NCI-H2081 treated with DMSO at 0.1 percent for 48 hours (cell line): ENCODE measurements at regions not wholly inside any gene's neighbourhood (a gene's known extent, or its start where the extent isn't known, plus 50 kb on each side); places are given as distances from the start of the nearest gene placed in this dataset.
A peak's percentile ranks its signal among the peaks of the same experiment; 100 is the strongest.
"Not testable (repeated sequence)": the region's sequence is repeated elsewhere in the genome, so short reads cannot be mapped to it uniquely, and the experiment has no call there.

Source experiments
- DNase-seq: peaks from one replicate; lab custom pipeline; 2025; lab: John Stamatoyannopoulos, UW

DNA sequence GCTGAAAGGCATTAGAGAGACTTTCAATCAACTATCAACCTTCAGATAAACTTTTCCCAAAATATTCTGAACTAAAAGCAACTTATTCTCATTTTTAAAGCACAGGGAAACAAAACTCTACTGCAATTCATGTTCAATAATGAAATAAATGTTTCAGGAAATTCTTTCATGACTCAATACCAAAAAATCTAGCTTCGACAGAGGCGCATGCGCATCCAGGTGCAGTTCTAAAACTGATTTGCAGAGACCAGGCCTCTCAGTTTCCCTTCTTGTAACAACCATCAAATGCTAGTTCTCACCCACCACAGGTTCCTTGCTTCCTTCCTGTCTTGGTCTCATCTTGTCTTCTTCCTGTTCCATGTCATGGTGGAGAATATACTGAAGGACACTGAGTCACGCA is 55.3 kb upstream of the NRBF2 start:
- no peak for DNase-seq

DNA sequence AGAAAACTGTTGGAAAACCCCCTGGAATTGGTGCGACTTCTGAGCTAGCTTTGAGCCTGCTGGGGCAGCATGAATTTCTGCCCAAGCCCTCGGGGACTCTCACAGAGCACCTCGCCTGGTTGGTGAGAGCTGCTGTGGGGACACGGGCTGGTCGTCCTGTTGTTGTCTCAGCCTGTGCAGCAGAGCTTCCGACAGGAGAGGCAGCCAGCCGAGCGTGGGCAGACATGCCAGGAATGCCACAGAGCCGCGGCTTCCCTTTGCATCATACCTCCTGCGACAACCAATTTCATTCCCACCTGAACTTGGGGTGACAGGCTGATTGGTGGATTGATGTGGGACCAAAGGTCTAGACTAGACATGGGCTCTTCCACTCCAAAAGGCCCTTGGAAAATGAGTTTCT is 60.2 kb upstream of the NRBF2 start:
- no peak for DNase-seq

DNA sequence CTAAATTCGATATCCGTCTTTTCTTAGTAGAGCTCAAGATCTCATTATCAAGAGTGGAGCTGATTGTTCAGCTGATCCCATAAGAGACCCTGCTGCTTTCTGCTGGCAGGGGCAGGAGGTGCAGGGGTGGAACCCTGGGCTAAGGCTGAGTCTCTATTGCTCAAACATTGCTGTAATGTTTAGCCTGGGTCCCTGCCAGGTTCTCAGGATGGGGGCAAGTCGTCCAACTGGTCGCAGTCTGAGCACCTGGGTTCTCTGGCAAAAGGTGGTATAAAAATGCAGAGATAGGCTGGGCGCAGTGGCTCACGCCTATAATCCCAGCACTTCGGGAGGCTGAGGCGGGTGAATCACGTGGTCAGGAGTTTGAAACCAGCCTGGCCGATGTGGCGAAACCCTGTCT is 62.0 kb upstream of the NRBF2 start:
- DNase-seq = peak; percentile 37

DNA sequence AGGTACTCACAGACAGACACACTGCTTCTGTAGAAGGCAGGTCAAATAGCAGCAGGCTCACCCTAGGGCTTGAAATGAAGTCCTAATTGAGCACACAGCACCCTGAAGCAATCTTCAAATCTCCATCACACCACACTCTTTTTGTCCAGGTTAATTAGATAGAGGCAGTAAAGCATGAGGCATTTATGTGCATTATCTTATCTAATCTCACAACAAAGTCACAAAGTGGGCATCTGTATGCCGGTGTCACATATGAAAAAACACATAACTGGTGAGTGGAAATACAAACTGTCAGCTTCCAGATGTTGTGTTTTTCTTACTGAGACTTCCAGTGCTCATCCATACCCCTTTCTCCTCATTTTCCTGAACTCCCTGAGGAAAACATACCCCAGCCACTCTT is 63.8 kb upstream of the NRBF2 start:
- no peak for DNase-seq

DNA sequence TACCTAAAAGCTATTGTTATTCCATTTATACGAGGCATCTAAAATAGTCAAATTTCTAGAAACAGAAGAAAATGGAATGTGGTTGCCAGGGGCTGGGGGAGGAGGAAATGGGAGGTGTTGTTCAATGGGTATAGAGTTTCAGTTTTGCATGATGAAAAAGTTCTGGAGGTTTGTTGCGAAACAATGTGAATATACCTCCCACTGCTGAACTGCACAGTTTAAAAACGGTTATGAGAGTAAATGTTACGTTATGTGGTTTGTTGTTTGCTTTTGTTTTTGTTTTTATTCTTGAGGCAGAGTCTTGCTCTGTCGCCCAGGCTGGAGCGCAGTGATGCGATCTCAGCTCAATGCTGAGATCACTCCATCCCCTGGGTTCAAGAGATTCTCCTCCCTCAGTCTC is 64.9 kb upstream of the NRBF2 start:
- no peak for DNase-seq

DNA sequence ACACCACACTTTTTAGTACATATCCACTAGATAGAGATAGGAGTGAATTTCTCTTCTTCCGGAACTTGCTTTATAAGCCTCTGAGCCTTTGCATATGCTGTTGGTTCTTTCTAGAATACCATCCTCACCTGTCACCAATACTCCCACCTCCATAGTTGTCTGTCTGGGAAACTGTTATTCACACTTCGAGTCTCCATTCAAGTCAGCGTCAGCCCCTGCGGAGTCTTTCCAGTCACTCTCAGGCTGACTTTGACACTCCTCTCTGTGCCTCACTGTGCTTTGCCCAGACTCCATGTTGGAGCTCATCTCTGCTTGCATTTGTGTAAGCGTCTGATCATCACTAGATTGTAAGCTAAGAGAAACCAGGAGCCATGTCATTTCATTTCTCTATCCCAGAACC is 66.5 kb upstream of the NRBF2 start:
- no peak for DNase-seq

DNA sequence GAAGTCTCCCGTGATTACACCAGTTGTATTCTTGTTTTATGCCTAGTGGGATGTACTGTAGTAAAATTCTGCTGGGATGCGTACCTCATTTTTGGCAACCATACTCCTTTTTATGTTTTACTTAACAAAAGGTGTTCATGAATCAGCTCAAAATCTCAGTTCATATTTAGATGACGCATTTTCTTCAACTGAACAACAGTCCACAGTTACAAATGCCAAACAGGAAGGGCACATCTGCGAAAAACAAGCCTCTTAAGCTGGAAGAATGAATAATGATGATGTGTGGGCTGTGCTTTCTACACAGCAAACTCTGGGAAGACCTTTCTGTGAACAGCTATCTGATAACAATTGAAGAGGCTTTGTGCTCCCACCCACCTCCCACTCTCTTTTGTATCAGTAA is 68.4 kb upstream of the NRBF2 start:
- DNase-seq = no peak

DNA sequence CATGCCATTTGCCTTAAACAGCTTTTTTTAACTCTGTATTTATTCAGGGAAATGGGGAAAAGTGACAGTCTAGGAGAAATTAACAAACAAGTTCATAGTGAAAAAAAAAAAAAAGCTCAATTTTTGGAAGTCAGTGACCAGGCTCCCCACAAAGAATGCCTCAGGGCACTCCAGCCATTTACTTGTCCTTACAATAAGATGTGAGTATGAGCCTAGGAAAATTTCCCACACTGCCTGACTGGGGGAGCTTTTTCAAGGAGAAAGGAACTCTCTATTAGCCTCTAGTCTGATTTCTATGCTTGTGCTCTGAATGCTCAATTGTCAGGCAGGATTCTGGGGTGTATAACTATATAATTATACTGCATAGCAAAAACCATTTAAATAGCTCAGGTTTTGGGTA is 74.9 kb upstream of the NRBF2 start:
- DNase-seq = no peak

DNA sequence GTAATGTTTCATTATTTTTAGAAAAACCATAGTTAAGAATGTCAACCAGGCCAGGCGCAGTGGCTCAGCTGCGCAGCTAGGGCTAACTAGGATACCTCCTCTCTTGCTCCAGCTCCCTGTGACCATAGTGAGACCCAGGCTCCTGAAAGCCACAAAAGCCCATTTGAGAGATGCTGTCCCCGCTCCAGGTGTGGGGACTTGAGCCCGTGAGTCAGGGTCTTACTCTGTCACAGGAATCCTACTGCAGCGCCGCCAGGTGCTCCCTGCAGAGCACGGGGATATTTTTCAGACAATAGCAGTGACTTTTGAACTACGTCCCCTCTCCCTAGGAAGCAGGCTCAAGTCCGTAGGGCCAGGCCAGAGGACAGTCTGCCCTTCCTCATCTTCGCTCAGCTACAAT is 75.6 kb upstream of the NRBF2 start:
- no peak for DNase-seq

DNA sequence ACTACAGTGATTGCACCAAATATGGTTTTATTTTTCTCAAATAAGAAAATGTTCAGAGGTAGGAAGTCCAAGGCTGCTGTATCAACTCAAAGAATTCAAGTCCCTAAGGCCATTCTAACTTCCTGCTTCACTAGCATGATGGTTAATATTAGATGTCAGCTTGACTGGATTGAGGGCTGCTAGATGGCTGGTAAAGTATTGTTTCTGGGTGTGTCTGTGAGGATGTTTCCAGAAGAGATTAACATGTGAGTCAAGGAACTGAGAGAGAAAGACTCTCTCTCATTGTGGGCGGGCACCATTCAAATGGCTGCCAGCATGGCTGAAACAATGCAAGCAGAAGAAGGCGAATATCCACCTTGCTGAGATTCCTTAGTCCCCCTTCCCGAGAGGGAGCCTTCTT is 77.4 kb upstream of the NRBF2 start:
- no peak for DNase-seq

DNA sequence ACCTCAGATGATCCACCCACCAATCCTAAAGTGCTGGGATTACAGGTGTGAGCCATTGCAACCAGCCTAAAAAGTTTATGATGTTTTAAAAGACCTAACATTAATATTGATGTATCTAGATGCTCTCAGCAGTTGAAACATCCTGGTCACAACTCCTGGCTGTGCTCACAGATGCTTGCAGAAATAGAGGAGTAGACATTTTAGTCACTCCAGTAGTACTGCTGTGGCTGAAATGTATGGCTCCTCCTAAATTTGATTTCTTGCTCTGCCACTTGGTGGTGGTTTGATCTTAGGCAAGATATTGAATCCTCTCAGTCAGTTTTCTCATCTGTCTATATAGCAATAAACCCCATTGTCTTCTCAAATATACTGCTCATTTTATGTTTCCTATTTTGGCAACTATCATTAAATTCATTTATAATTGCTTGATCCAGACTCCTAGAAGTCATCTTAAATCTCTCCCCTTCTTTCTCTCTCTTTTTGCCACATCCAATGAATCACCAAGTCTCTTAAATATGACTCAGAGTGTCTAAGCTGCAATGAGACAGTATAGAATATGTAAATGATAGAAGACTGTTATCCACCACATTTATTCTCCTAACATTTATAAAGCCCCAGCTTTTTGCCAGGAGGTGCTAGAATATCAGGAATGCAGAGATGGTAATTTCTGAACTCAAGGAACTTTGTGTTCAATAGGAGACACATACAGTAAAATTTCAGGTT is 78.1 kb upstream of the NRBF2 start:
- no peak for DNase-seq

DNA sequence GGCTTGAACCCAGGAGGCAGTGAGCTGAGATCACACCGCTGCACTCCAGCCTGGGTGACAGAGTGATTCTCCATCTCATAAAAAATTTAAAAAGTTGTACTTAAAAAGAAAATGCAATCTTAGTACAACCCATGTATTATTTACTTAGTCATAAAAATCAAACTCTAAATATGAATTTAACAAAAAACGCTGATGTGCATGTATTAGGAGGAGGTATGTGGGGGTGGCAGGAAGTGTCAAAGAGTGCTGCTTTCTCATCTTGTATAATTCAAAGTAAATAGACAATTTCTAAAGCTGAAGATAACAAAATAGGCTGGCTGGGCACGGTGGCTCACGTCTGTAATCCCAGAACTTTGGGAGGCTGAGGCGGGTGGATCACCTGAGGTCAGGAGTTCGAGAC is 81.0 kb upstream of the NRBF2 start:
- no peak for DNase-seq

DNA sequence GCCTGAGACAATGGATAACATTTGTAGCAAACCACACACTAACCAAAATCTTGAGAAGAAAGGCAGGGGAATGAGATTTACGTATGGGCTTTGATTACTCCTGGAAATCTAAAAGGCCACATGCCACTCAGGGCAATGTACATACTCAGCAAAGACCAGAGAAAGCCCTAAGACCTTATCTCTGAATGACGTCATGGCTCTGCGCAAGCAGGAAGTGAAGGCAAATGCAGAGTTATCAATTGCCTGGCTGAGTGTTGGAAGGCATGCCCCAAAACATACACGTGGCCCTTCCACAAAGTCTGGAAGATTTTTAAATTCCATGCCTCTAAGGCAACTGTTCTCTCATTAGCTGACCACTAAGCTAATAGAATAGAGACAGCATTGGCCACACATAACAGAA is 90.9 kb upstream of the NRBF2 start:
- DNase-seq = no peak

DNA sequence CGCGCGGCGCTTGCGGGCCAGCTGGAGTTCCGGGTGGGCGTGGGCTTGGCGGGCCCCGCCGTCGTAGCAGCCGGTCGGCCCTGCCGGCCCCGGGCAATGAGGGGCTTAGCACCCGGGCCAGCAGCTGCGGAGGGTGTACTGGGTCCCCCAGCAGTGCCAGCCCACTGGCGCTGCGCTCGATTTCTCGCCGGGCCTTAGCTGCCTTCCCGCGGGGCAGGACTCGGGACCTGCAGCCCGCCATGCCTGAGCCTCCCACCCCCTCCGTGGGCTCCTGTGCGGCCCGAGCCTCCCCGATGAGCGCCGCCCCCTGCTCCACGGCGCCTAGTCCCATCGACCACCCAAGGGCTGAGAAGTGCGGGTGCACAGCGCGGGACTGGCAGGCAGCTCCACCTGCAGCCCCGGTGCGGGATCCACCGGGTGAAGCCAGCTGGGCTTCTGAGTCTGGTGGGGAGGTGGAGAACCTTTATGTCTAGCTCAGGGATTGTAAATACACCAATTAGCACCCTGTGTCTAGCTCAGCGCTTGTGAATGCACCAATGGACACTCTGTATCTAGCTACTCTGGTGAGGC is 99.4 kb upstream of the NRBF2 start:
- DNase-seq = not testable (repeated sequence)

DNA sequence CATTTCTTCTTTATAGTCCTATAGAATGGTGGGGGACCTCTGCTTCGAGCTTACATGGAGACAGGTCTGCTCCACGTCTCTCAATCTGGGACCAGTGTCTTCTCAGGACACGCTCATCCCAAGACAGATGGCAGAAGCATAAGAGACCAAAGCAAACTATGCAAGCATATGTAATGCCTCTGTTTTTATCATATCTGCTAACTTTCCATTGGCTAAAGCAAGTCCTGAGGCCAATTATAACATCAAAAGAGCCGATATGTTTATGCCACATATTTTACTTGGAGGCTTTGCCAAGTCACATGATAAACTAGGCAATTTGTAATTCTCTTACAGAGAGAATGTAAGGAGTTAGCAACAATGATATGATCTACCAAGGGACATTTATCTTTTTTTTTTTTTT is 102.6 kb upstream of the NRBF2 start:
- no peak for DNase-seq

DNA sequence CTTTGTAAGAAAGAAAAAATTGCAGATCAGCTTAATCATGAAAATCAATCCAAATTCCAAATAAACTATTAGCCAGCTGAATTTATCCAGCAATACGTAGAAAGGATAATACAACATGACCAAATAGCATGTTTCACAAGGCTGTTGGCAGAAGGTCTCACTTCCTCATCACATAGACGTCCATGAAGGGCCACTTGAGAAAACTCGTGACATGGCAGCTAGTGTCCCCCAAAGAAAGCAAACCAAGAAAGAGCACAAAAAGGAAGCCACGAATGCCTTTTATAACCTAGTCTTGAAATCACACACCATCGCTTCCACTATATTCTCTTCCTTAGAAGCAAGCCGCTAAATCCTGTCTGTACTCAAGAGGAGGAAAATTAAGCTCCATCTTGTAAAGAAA is 105.6 kb upstream of the NRBF2 start:
- DNase-seq = no peak

DNA sequence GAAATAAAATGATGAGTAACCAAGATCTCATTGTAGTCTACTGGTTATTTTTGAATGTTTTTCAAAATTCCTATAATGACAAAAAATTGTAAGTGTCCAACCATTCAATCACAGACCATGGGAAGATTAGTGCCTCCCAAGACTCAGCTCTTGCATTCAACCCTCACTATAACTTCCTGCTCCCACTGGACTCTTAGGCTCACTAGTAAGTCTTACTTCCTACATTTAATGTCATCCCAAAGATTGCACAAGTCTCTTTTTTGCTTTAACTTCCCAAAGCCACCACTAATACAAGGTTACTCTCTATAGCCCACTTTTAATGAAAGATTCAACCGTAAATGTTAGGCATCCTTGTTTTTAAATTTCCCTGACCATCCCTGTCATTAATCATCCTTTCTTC is 111.9 kb upstream of the NRBF2 start:
- DNase-seq = no peak

DNA sequence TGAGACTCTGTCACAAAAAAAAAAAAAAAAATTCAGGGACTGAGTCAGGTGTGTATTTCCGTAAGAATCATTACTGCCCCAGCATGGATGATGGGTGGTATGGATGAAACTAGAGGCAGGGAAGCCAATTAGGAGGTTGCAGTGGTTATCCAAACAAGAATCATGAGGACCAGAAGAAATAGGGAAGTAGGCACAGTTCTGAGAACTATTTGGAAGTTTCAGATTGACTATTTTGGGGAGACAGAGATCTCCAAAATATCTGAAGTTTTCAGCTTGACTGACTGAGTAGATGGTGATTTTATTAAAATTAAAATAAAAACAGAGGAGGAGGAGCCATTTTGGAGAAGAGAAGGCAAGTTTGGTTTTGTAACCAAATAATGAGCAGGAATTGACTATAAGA is 119.4 kb upstream of the NRBF2 start:
- DNase-seq = no peak

DNA sequence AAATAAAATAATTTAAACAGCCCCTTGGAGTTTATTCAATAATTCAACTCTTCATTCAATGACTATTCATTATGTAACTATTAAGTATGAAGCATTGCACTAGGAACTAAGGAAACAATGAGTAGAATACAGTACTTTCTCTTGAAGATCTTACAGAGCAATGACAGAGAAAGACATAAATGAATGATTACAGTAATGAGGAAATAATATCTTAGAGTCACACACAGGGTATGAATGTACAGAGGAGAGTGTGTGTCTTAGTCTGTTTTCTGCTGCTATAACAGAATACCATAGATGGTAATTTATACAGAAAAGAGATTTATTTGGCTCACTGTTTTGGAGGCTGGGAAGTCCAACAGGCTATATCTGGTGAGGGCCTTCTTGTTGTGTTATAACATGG is 120.5 kb upstream of the NRBF2 start:
- no peak for DNase-seq

DNA sequence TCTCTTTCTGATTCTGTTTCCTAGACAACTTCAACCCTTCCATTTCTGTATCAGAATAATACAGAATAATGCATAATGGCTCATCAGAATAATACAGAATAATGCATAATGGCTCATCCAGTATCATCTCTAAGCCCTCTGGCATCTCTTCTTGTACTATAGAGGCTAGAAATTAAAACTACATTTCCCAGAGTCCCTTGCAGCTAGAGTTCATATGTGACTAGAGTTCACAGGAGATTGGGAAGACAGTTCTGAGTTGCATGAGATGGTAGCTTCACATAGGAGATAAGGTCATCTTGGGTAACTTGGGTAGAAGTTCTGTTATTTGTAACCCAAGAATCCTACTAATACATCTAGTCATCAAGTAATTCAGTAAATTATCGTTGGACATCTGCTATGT is 122.9 kb upstream of the NRBF2 start:
- DNase-seq = no peak

DNA sequence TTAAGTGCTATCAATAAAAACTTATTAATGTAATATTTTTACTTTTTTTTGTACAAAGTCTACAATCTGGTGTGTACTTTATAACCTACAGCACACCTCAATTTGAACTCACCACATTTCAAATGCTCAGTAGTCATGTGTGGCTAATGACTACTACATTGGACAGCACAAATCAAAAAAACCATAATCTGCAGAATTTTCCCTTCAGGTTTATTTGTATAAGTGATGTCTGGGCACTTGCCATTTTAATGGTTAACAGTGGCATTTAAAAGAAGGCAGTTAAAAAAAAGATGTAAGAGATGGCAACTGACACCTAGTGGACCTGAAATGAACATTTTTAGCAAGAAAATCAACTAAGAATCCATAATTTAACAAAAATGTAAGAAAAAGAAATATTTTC is 124.6 kb upstream of the NRBF2 start:
- no peak for DNase-seq

DNA sequence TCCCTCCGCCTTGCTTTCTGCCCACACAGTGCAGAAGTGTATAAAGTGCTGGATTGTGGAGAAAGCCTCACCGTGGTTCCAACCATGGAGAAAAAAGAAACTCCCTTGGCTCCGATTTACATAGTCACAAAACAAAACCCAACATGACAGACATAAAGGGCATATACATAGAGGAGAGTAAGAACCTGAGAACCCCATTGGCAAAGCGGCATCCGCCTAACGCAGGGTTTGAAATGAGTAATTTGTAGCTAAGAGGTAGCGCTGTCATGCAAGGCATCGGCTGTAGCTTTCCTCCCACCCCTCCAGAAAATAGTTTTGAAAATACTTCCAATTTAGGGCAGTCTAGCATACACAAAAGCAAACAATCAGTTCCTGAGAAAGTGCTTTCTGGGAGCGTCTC is 126.0 kb upstream of the NRBF2 start:
- DNase-seq = no peak

DNA sequence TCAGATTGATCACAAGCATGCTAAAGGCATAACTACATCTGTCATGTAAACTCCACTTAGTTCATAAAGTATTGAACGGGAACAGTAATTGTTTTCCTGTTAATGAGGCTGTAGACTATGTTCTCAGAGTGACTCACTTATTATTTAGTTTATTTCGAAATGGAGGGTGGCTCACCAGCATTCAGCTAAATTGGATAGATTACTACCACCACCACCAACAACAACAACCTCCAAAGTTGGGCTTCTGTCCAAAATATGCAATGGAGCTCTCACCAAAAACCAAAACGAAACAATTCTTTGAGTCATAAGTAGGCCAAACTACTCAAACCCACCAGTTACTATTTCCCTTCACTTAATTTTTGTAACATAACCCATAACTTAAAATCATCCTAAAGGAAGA is 127.9 kb upstream of the NRBF2 start:
- no peak for DNase-seq

DNA sequence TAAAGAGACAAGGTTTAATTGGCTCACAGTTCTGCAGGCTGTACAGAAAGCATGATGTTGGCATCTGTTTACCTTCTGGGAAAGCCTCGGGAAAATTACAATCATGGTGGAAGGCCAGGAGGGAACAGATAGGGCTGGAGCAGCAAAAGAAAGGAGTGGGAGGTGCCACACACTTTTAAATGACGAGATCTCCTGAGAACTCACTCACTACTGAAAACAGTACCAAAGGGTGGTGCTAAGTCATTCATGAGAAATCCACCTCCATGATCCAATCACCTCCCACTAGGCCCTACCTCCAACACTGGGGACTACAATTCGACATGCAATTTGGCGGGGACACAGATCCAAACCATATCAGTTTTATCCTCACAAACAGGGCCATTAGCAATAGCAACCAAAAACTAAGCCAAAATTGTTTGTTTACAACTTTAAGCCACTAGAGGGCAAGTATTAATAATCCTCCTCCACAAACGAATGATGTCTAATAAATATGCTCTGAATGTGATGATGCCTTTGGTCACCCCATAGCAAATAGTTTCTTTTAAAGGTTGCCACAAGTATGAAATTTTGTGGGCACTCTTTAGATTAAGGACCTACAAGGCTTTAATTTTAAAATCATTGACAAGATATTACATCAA is 129.2 kb upstream of the NRBF2 start:
- no peak for DNase-seq
